HG03520 (cell line): ENCODE measurements at regions not wholly inside any gene's neighbourhood (a gene's known extent, or its start where the extent isn't known, plus 50 kb on each side); places are given as distances from the start of the nearest gene placed in this dataset.

Source experiments
- ATAC-seq: cut with Tn5 transposase; IDR thresholded peaks from one replicate; pipeline ENCODE4 v1.9.1; 2021; ENCODE audit warnings: mild to moderate bottlenecking, moderate library complexity; ENCODE audit not compliant: unreplicated experiment

DNA sequence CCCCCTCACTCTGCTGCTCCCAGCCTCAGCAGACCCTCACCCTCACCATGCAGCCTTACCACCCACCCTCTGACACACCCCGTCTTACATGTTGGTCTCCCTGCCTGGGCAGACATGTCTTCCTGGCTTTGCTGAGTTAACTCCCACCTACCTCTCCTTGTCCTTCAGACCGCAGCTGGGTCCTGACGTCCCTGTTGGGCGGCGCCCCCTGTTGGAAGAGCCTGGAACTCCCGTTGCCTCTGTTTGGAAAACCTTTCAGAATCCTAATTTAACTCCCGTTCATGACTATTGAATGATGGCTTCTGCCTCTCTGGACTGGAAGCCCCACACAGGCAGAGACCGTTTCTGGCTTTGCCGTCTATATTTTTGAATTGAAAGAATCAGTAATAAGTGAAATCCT, 245.1 kb downstream of the MYLK4 start:
- no peak for ATAC-seq

DNA sequence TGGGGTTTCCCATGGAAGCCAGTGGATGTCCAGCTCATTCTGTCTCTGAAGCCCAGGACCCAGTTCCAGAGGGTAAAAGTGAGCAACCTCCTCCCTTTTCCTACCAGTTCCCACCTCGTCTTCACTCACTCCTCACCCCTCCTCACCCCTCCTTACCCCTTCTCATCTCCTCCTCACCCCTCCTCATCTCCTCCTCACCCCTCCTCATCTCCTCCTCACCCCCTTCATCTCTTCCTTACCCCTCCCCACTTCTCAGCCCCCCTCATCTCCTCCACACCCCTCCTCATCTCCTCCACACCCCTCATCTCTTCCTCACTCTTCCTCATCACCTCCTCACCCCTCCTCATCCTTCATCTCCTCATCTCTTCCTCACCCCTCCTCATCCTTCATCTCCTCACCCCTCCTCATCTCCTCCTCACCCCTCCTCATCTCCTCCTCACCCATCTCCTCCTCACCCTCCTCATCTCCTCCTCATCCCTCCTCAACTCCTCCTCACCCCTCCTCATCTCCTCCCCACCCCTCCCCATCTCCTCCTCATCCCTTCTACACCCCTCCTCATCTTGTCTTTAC, 246.1 kb downstream of the MYLK4 start:
- ATAC-seq = no peak

DNA sequence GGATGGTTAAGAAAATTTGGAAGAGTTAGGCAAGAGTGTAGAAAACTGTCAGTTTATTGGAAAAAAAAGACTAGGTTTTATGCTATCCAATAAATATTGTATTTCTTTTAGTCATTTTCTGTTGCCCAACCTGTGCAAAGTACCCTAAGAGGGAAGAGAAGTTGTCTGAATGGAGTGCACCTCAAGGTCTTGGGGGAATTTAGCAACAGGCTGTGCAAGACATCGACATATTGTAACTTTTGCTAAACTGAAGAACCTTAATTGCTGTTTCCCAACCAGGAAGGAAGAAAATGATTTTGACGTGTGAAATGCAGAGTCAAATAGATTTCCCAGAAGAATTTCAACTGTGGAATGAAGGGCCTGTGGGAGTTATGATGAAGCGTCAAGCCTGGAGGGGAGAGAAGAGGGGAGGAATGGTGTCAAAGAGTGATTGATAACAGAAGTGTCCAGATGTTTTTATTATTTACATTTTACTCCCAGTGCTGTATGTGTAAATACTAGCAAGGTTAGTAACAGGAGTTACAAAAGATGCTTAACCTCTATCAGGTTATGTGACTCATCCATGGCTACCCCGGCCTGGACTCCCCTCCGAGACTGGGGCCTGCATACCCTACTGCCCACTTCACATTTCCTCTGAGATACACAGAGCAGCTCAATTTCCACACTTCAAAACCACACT, 246.8 kb downstream of the MYLK4 start:
- ATAC-seq = no peak

DNA sequence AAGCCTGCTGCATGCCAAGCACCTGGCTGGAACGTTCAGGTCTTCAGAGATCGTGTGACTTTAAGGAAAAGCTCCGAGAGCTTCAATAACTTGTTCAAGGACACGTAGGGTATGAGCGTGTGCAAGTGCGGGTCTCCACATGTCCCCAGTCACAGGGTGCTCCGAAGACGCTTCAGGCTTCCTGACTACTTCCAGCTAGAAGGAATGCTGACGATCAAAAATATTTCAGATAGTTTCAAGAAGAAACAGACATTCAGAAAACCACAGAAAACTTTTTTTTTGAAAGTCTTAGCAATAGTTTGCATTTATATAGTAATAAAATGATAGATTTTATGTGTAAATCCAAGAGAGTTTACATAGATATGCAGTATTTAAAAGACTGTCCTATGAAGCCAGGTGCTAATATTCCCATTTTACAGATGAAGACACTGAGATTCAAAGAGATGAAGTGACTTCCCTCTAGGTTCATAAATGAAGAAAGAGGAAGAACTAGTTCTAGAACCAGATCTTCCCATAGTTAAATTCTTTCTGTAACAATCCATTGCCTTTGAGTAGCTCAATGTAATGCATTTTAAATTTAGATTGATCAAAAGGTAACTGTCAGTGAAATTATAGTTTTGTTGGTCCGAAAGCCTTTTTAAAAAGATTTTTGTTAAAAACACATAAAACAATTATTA, 247.6 kb downstream of the MYLK4 start:
- ATAC-seq = no peak

- no peak for ATAC-seq
These were observed 248.4 kb downstream of the MYLK4 start for GRCh38 chr6:2502096-2502997.

GRCh38 chr6:2497922-2498623, 252.6 kb downstream of the MYLK4 start:
- no peak for ATAC-seq

DNA sequence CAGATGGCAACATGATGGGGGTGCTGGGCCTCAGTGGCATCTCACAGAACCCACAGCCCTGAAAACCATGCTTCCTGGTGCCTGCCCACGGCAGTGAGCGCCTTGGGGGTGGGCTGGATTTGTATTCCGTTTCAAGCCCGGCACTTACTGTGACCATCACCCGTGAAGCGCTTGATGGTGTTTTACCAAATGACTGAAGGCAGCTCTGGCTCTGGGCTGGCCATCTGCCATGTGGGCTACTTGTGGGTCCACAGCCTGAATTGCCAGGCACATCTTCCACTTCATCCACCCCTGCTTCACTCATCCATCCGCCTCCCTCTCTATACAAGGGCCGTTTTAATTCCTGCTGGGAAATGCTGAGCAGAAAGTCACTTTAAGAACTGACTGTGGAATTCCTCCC, 250.9 kb upstream of the GMDS start:
- ATAC-seq = no peak

- ATAC-seq = no peak
These were observed 247.5 kb upstream of the GMDS start for GRCh38 chr6:2492686-2493523.

- ATAC-seq = no peak
These were observed 245.7 kb upstream of the GMDS start for GRCh38 chr6:2491137-2491536.

DNA sequence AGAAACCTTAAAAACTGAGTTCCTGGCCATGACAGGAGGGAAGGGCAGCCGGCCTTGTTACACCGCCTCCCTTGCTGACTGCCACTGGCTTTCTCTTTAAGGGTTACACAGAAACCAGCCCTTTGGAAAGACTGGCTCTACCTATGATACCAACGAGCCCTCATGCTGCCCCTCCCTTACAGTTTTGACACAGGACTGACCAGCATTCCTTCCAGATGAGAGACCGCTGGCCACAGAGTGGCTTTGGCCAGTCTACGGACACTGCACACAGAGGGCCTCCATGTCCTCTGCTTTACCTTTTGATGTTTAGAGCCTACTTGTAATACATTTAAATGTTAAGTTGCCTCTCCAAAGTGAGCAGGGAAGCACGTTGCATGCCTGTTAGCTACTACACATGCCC, 243.2 kb upstream of the GMDS start:
- no peak for ATAC-seq

- ATAC-seq = no peak
These were observed 239.7 kb upstream of the GMDS start for GRCh38 chr6:2485116-2485515.

GRCh38 chr6:2482773-2483172, 237.4 kb upstream of the GMDS start:
- ATAC-seq = no peak

GRCh38 chr6:2481307-2481706, 235.9 kb upstream of the GMDS start:
- no peak for ATAC-seq

GRCh38 chr6:2480267-2480966, 235.0 kb upstream of the GMDS start:
- no peak for ATAC-seq

DNA sequence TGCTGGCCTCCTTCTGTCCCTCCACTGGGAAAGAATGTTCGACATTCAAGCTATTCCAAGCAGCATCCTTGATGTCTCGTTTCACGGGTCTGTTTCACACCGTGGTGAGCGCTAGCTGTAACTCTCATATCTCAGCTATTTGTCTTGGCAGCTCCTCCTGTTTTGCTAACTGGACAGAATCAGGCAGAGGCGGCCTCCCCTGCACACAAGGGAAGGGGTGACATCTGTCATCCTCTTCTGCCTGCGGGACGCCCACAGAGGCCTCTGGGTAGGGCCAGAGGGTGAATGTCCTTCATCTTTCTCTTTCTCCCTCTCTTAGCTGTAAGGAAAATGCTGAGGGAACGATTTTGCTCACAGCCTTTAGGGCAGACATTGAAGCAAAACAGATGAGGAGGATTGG, 232.8 kb upstream of the GMDS start:
- ATAC-seq = no peak

DNA sequence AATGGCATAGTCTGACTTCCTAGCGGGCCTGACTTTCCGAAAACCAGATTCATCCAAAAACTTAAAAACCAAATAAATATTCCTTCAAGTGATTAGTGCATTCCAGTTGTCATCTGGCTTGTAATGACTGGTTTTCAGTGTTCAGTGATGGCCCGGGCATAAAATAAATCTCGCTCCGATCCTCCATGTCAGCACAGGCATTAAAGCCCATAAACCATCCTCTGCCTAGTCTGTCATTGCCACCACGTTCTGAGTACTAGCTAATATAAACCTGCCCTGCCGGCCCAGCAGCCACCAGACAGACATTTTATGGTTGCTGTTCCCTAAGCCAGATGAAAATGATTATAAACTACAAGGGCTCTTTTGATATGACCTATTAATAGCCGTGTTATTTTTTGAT, 232.3 kb upstream of the GMDS start:
- no peak for ATAC-seq

GRCh38 chr6:2477250-2477649, 231.8 kb upstream of the GMDS start:
- no peak for ATAC-seq

- no peak for ATAC-seq
These were observed 231.0 kb upstream of the GMDS start for GRCh38 chr6:2476376-2476775.

- no peak for ATAC-seq
These were observed 226.1 kb upstream of the GMDS start for GRCh38 chr6:2471472-2471871.
